ENCODE measurements at regions not wholly inside any gene's neighbourhood (a gene's known extent, or its start where the extent isn't known, plus 50 kb on each side); places are given as distances from the start of the nearest gene placed in this dataset.

DNA sequence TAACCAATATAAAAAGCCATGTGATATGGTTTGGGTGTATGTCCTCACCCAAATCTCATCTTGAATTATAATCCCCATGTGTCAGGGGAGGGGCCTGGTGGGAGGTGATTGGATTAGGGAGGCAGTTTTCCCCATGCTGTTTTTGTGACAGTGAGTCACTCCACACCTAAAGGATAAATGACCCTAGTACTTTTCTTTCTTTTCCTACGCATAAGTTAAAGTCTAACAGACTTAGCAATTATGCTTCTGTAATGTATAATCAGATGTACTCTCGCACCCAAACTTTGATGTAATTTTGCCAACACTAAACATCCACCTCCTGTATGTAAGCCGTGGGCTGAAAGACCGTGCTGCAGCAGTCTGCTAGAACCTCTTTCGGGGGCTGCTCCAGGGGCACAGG lies 97.2 kb upstream of the DSEL start:
- no peaks in the 10 kb centered on the region for H3K36me3 Mint-ChIP-seq (ENCODE audit: low read depth)
- H3K4me1 Mint-ChIP-seq (ENCODE audit: low read depth) = no peaks in the 10 kb centered on the region
- no peak overlapping the region for H3K4me3 Mint-ChIP-seq
- intact Hi-C loops (cut with micrococcal nuclease) = no loop called here
- POLR2A ChIA-PET = no interaction called here
- ATAC-seq (no peak), DNase-seq (no peak)
- TF ChIP-seq, protein P1, sequence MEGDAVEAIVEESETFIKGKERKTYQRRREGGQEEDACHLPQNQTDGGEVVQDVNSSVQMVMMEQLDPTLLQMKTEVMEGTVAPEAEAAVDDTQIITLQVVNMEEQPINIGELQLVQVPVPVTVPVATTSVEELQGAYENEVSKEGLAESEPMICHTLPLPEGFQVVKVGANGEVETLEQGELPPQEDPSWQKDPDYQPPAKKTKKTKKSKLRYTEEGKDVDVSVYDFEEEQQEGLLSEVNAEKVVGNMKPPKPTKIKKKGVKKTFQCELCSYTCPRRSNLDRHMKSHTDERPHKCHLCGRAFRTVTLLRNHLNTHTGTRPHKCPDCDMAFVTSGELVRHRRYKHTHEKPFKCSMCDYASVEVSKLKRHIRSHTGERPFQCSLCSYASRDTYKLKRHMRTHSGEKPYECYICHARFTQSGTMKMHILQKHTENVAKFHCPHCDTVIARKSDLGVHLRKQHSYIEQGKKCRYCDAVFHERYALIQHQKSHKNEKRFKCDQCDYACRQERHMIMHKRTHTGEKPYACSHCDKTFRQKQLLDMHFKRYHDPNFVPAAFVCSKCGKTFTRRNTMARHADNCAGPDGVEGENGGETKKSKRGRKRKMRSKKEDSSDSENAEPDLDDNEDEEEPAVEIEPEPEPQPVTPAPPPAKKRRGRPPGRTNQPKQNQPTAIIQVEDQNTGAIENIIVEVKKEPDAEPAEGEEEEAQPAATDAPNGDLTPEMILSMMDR (IDR thresholded peaks at IDR 0.05) = no peak
- CTCF ChIA-PET = no interaction called here
- no peaks in the 10 kb centered on the region for H3K9me3 Mint-ChIP-seq
- H3K27ac Mint-ChIP-seq = no peak overlapping the region
- peaks cover 2% of the 10 kb centered on the region for H3K27me3 Mint-ChIP-seq

DNA sequence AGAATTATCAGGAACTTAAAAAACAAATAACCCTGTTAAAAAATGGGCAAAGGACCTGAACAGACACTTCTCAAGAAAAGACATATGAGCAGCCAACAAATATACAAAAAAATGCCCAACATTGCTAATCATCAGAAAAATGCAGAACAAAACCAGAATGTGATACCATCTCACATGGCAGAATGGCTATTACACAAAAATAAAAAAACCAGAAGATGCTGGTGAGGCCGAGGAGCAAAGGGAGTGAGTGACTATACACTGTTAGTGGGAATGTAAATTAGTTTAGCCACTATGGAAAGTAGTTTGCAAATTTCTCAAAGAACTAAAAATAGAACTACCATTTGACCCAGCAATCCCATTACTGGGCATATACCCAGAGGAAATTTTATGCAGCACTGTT lies 95.8 kb upstream of the DSEL start:
- Mint-ChIP-seq H3K9me3 (no peaks in the 10 kb centered on the region), H3K27me3 (no peaks in the 10 kb centered on the region)

DNA sequence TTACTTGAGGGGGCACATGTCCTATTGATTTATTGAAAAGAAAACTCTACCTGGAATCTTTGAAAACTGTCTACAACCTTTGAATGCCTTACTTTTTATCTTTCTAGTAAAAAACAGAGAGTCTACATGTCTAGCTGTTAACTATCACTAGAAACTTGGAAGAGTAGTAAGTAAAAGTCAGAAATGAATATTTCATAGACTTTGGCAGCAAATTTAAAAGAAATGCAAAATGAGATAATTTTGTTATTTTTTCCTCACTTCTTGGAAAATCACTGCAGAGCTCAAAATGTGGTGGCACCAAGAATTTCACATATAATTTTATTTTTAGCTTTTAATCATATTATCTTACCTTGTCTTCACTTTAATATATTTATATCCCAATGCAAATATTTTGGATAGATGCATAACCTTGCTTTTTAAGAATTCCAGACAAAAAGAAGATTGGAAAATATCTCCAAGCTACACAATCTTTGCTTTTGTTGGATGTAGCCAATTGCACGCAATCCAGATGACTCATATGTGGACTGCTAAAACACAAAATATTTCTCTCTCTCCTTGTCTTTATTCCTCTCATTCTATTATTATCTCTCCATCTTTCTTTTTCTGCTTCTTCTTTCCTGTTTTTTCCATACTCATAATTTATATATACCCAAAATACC lies 92.2 kb upstream of the DSEL start:
- Mint-ChIP-seq H3K4me1 (ENCODE audit: low read depth) (no peaks in the 10 kb centered on the region), H3K27me3 (no peaks in the 10 kb centered on the region), H3K27ac (no peak overlapping the region), H3K9me3 (no peaks in the 10 kb centered on the region), H3K36me3 (ENCODE audit: low read depth) (no peaks in the 10 kb centered on the region), H3K4me3 (no peak overlapping the region)
- ChIA-PET POLR2A (no interaction called here), CTCF (no interaction called here)
- TF ChIP-seq, protein P1 (IDR thresholded peaks at IDR 0.05) = no peak
- intact Hi-C loops (cut with micrococcal nuclease) = no loop called here
- ATAC-seq (no peak), DNase-seq (no peak)

More for the DNA sequence above, 95.8 kb upstream of the DSEL start:
- POLR2A ChIA-PET = no interaction called here
- ATAC-seq (no peak), DNase-seq (no peak)
- H3K27ac Mint-ChIP-seq = no peak overlapping the region
- H3K4me3 Mint-ChIP-seq = no peak overlapping the region
- CTCF ChIA-PET = interaction anchor here (1.3 kb wide), 1 partner anchor 9 kb away, joined by 4 read pairs; no protein-coding TSS in a partner anchor
- no peaks in the 10 kb centered on the region for H3K4me1 Mint-ChIP-seq (ENCODE audit: low read depth)
- intact Hi-C loops (cut with micrococcal nuclease) = no loop called here
- TF ChIP-seq, protein P1 (IDR thresholded peaks at IDR 0.05) = no peak
- H3K36me3 Mint-ChIP-seq (ENCODE audit: low read depth) = no peaks in the 10 kb centered on the region

DNA sequence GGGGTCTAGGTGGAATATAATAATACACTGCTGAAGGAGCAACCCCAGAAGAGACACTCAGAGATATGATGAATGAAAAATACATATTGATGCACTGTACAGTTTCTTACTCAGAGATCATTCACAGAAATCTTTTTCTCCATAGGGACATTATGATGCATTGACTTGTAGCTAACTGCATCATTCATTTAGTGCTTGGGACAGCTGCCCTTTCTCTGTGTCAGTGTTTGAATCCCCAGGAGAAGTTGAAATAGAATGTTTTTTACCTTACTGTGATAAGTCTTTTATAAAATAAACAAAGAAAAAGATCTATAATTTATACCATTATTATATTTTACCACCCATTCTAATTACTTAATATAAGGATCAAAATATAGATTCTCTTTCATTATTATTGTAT lies 91.7 kb upstream of the DSEL start:
- H3K4me3 Mint-ChIP-seq = no peak overlapping the region
- H3K27me3 Mint-ChIP-seq = no peaks in the 10 kb centered on the region
- intact Hi-C loops (cut with micrococcal nuclease) = no loop called here
- ATAC-seq (no peak), DNase-seq (no peak)
- no peak overlapping the region for H3K27ac Mint-ChIP-seq
- TF ChIP-seq, protein P1 (IDR thresholded peaks at IDR 0.05) = no peak
- H3K4me1 Mint-ChIP-seq (ENCODE audit: low read depth) = no peaks in the 10 kb centered on the region
- H3K36me3 Mint-ChIP-seq (ENCODE audit: low read depth) = no peaks in the 10 kb centered on the region
- POLR2A ChIA-PET = no interaction called here
- CTCF ChIA-PET = no interaction called here
- no peaks in the 10 kb centered on the region for H3K9me3 Mint-ChIP-seq

DNA sequence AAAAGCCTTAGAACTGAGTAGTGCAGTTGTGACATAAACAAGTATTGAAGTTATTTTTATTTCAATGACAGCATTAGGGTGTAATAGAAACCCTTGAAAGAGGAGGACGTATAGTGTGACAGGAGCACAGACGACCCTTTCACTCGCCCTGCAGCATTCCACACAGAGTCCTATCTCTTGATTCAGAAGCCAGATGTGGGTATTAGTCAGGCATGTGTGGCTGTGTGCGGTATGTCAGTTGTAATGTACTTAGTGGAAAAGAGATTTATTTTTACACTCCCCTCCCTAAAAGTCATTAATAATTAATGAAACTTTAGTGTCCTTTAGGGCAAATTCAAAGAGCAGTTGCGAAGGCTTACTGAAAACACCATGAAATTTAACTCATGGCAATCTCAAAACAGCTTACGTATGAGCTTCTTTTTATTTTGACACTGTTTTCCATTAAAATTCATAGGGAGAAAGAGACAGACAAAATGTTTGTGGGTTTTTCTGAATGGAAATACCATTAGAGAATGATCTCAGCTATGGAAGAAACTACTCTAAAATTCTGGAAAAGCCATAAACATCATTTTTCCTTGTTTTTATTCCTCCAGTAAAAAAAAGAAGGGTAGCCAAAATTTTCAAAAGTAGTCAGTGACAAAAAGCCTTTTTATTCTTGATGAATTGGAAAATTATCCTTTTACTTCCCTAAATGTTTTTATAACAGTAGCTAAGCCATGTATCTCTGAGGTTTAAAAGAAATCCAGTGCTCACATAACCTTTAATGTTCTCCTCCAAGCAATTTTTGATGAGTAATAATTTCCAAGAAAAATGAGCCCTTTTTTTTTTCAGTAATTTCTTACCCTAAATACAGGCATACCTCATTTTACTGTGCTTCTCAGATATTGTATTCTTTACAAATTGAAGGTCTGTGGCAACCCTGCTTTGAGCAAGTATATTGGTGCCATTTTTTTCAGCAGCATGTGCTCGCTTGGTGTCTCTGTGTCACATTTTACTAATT lies 84.0 kb upstream of the DSEL start:
- H3K4me1 Mint-ChIP-seq (ENCODE audit: low read depth) = no peaks in the 10 kb centered on the region

More for the DNA sequence above, 84.0 kb upstream of the DSEL start:
- no peak overlapping the region for H3K4me3 Mint-ChIP-seq
- DNase-seq = no peak
- POLR2A ChIA-PET = no interaction called here
- peaks cover 3% of the 10 kb centered on the region for H3K9me3 Mint-ChIP-seq
- no peaks in the 10 kb centered on the region for H3K36me3 Mint-ChIP-seq (ENCODE audit: low read depth)
- H3K27ac Mint-ChIP-seq = no peak overlapping the region
- intact Hi-C loops (cut with micrococcal nuclease) = no loop called here
- CTCF ChIA-PET = no interaction called here
- peaks cover 1% of the 10 kb centered on the region for H3K27me3 Mint-ChIP-seq
- TF ChIP-seq, protein P1 (IDR thresholded peaks at IDR 0.05) = no peak
- no peak for ATAC-seq

All from activated CD8-positive, alpha-beta T cell treated with anti-CD3 and anti-CD28 coated beads for 36 hours (primary cell).